Upper lobe of left lung (tissue), 6 donors: ENCODE measurements at regions not wholly inside any gene's neighbourhood (a gene's known extent, or its start where the extent isn't known, plus 50 kb on each side); places are given as distances from the start of the nearest gene placed in this dataset.

Source experiments
- ATAC-seq, 2 donors: fragments of 200-7000 bp; cut with Tn5 transposase; one replicate each; pipeline ENCODE4 v1.9.1; 2022; ENCODE audit warnings: mild to moderate bottlenecking in 2 of 2, moderate library complexity in 2 of 2; ENCODE audit not compliant: low FRiP score in 2 of 2
- DNase-seq, 2 donors: peaks; one replicate each; pipeline ENCODE4 v3.0.0-alpha.2; 2019 to 2020
- H3K27ac ChIP-seq, 4 donors: fragments of 200-600 bp; sonication (generic); one replicate each; pipeline ENCODE4 v1.5.1; 2016 to 2019
- H3K27me3 ChIP-seq, 4 donors: fragments of 200-600 bp; sonication (generic); one replicate each; pipeline ENCODE4 v1.5.1; 2017 to 2019
- H3K36me3 ChIP-seq, 4 donors: fragments of 200-600 bp; sonication (generic); one replicate each; pipeline ENCODE4 v1.5.1; 2016 to 2019
- H3K4me1 ChIP-seq, 4 donors: fragments of 200-600 bp; sonication (generic); one replicate each; pipeline ENCODE4 v1.5.1; 2018 to 2019
- H3K4me3 ChIP-seq, 4 donors: fragments of 200-600 bp; sonication (generic); one replicate each; pipeline ENCODE4 v1.5.1; 2017 to 2019; ENCODE audit warnings: mild to moderate bottlenecking in 2 of 4, moderate library complexity in 1 of 4
- H3K9me3 ChIP-seq, 4 donors: fragments of 200-600 bp; sonication (generic); one replicate each; pipeline ENCODE4 v1.5.1; 2018 to 2019
- EP300 ChIP-seq, 4 donors: sonication (generic); formaldehyde crosslinking; IDR thresholded peaks; one replicate each; pipeline ENCODE4 v1.5.1; 2017; ENCODE audit warnings: antibody characterized with exemption in 4 of 4, control low read depth in 2 of 4
- POLR2A ChIP-seq, 4 donors: fragments of 450-650 bp; IDR thresholded peaks; one replicate each; pipeline ENCODE4 v1.5.1; 2016 to 2017; ENCODE audit warnings: antibody characterized with exemption in 4 of 4, mild to moderate bottlenecking in 2 of 4
- POLR2AphosphoS5 ChIP-seq, 2 donors: sonication (generic); formaldehyde crosslinking; IDR thresholded peaks; one replicate each; pipeline ENCODE4 v1.5.1; 2017; ENCODE audit warnings: antibody characterized with exemption in 2 of 2
- WGBS, 2 donors: methylation state at CpG; one replicate each; pipeline ENCODE4 v1.1.5; 2017 to 2018; 5-methylcytosine and 5-hydroxymethylcytosine counted together
- TF ChIP-seq, protein P1 (sequence below), 6 experiments: fragments of 450-650 bp in 4 of 6; fragments of 200-600 bp in 2 of 6; sonication (generic) in 2 of 6; IDR thresholded peaks; one replicate each; pipeline ENCODE4 v1.5.1; 2016 to 2019; ENCODE audit warnings: antibody characterized with exemption in 6 of 6
- donor health status: DM: no; HTN: no; CAD: no; lungs with moderate emphysema.
- donor health status: DM: no; HTN: yes; CAD: no; lungs with severe emphysema.

GRCh38 chr10:62688971-62689700, 115.4 kb upstream of the ADO start:
- no peak for ATAC-seq
- TF ChIP-seq, protein P1, sequence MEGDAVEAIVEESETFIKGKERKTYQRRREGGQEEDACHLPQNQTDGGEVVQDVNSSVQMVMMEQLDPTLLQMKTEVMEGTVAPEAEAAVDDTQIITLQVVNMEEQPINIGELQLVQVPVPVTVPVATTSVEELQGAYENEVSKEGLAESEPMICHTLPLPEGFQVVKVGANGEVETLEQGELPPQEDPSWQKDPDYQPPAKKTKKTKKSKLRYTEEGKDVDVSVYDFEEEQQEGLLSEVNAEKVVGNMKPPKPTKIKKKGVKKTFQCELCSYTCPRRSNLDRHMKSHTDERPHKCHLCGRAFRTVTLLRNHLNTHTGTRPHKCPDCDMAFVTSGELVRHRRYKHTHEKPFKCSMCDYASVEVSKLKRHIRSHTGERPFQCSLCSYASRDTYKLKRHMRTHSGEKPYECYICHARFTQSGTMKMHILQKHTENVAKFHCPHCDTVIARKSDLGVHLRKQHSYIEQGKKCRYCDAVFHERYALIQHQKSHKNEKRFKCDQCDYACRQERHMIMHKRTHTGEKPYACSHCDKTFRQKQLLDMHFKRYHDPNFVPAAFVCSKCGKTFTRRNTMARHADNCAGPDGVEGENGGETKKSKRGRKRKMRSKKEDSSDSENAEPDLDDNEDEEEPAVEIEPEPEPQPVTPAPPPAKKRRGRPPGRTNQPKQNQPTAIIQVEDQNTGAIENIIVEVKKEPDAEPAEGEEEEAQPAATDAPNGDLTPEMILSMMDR (IDR thresholded peaks at IDR 0.05): no peak
- TF ChIP-seq POLR2AphosphoS5 (IDR thresholded peaks at IDR 0.05): no peak
- TF ChIP-seq POLR2A (IDR thresholded peaks at IDR 0.05): no peak
- TF ChIP-seq EP300 (IDR thresholded peaks at IDR 0.05): no peak
- H3K4me3 ChIP-seq: no peak overlapping the region
- 75 to 76% methylated on average over 2 of the region's 2 CpGs for WGBS, 2 donors
- DNase-seq: peak in 1 of 2 donors; percentile 18
- H3K9me3 ChIP-seq: no peaks in the 10 kb centered on the region
- no peaks in the 10 kb centered on the region for H3K36me3 ChIP-seq
- peaks cover 3 to 14% (median 9%) of the 10 kb centered on the region in 4 donors for H3K4me1 ChIP-seq
- H3K27me3 ChIP-seq: no peaks in the 10 kb centered on the region
- H3K27ac ChIP-seq: no peak overlapping the region

DNA sequence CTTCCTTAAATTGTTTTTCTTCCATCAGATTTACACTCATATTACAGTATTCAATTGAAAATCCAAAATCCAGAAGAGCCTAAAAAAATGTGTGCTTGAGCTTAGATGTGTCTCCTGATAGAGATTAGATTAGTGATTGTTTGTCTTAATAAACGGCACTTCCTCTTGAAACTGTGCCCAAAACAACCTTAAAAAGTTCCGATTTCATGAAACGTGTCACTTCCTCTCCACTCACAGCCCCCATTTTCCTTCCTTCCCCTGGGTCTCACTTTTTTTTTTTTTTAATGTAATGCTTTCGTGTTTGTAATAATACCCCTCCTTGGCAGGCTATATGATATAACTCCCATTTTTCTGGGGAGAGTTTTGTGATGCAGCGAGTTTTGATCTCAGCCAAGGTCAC, 114.8 kb upstream of the ADO start:
- 24 to 38% methylated on average over 5 of the region's 5 CpGs for WGBS, 2 donors
- Histone ChIP-seq H3K4me1 (peaks cover 3 to 14% (median 9%) of the 10 kb centered on the region in 4 donors), H3K36me3 (no peaks in the 10 kb centered on the region), H3K27me3 (no peaks in the 10 kb centered on the region), H3K9me3 (no peaks in the 10 kb centered on the region), H3K27ac (no peak overlapping the region), H3K4me3 (no peak overlapping the region)
- ATAC-seq (no peak), DNase-seq (no peak)
- TF ChIP-seq EP300 (IDR thresholded peaks at IDR 0.05): no peak
- TF ChIP-seq POLR2A (IDR thresholded peaks at IDR 0.05): no peak
- no peak for TF ChIP-seq POLR2AphosphoS5 (IDR thresholded peaks at IDR 0.05)
- TF ChIP-seq, protein P1 (IDR thresholded peaks at IDR 0.05): no peak

GRCh38 chr10:62690703-62691102, 113.8 kb upstream of the ADO start:
- no peak for ATAC-seq
- no peaks in the 10 kb centered on the region for H3K27me3 ChIP-seq
- 77 to 91% methylated on average over 3 of the region's 3 CpGs for WGBS, 2 donors
- peaks cover 3 to 14% (median 9%) of the 10 kb centered on the region in 4 donors for H3K4me1 ChIP-seq
- no peak overlapping the region for H3K27ac ChIP-seq
- no peaks in the 10 kb centered on the region for H3K36me3 ChIP-seq
- TF ChIP-seq, protein P1 (IDR thresholded peaks at IDR 0.05): no peak
- TF ChIP-seq POLR2AphosphoS5 (IDR thresholded peaks at IDR 0.05): no peak
- TF ChIP-seq EP300 (IDR thresholded peaks at IDR 0.05): no peak
- no peak for TF ChIP-seq POLR2A (IDR thresholded peaks at IDR 0.05)
- DNase-seq: no peak
- no peaks in the 10 kb centered on the region for H3K9me3 ChIP-seq
- no peak overlapping the region for H3K4me3 ChIP-seq

DNA sequence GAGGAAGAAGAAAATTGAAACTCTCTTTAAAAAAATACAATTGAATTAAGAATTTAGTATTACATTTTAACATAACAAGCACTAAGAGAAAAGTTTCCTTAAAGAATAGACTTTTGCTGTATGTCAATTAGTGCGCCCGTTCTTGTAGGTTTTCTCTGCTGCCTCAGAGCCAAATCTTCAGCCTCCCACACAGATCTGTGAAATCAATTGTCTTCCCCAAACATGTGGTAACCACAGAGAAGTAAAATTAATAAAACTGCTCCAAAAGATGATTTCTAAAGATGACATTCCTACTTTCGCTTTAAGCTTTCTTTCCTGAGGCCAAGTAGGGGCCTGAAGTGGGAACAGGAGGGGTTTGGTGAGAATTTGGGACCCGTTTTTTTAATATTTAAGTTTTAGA, 113.2 kb upstream of the ADO start:
- WGBS, 2 donors: 60 to 73% methylated on average over 4 of the region's 4 CpGs
- TF ChIP-seq POLR2A (IDR thresholded peaks at IDR 0.05) (no peak), POLR2AphosphoS5 (IDR thresholded peaks at IDR 0.05) (no peak), EP300 (IDR thresholded peaks at IDR 0.05) (no peak)
- TF ChIP-seq, protein P1 (IDR thresholded peaks at IDR 0.05): no peak
- no peaks in the 10 kb centered on the region for H3K36me3 ChIP-seq
- H3K27ac ChIP-seq: no peak overlapping the region
- H3K9me3 ChIP-seq: no peaks in the 10 kb centered on the region
- H3K4me3 ChIP-seq: no peak overlapping the region
- no peaks in the 10 kb centered on the region for H3K27me3 ChIP-seq
- DNase-seq (no peak), ATAC-seq (no peak)
- peaks cover 3 to 14% (median 9%) of the 10 kb centered on the region in 4 donors for H3K4me1 ChIP-seq

- Histone ChIP-seq H3K9me3 (no peaks in the 10 kb centered on the region), H3K27ac (no peak overlapping the region), H3K27me3 (no peaks in the 10 kb centered on the region), H3K4me3 (no peak overlapping the region), H3K36me3 (no peaks in the 10 kb centered on the region), H3K4me1 (peaks cover 3 to 14% (median 9%) of the 10 kb centered on the region in 4 donors)
- WGBS, 2 donors: 60 to 61% methylated on average over 5 of the region's 5 CpGs
- DNase-seq (no peak), ATAC-seq (no peak)
- TF ChIP-seq POLR2A (IDR thresholded peaks at IDR 0.05) (no peak), EP300 (IDR thresholded peaks at IDR 0.05) (no peak), POLR2AphosphoS5 (IDR thresholded peaks at IDR 0.05) (no peak)
- TF ChIP-seq, protein P1 (IDR thresholded peaks at IDR 0.05): no peak
These were observed 112.4 kb upstream of the ADO start for GRCh38 chr10:62692085-62692484.
